ENCODE measurements at regions not wholly inside any gene's neighbourhood (a gene's known extent, or its start where the extent isn't known, plus 50 kb on each side); places are given as distances from the start of the nearest gene placed in this dataset.

DNA sequence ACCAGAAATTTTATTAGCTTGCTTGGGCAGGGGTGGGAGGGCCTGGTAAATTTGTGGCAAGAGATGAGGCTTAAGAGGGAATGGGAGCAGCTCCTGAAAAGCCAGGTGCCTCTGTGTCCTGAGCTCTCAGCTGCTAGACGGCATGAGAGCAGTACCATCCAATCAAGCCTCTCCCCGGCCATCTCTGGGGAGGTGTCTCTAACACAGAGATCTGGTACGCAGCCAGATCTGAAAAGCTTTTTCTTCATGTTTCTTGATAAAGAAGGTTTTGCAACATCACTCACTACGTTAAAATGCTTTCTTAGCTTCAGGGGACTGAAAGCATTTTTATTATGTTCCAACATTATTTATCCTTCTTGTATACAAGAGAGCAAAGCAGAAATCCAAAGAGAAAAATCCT is 488.2 kb downstream of the RBFOX1 start:
- intact Hi-C loops (cut with micrococcal nuclease; ENCODE audit: unreplicated experiment): no loop called here
- Mint-ChIP-seq H3K4me1 (ENCODE audit: low read depth, unreplicated experiment) (no peaks in the 10 kb centered on the region), H3K36me3 (ENCODE audit: insufficient read depth, unreplicated experiment) (no peaks in the 10 kb centered on the region), H3K9me3 (ENCODE audit: unreplicated experiment) (no peaks in the 10 kb centered on the region), H3K4me3 (ENCODE audit: unreplicated experiment) (no peak overlapping the region), H3K27ac (ENCODE audit: unreplicated experiment) (no peak overlapping the region), H3K27me3 (ENCODE audit: insufficient read depth, unreplicated experiment) (peaks cover 6% of the 10 kb centered on the region)
- POLR2A ChIA-PET: no interaction called here
- H3K4me1 ChIP-seq: no peaks in the 10 kb centered on the region
- DNase-seq: no peak
- no peaks in the 10 kb centered on the region for H3K27me3 ChIP-seq (replicated peaks; ENCODE audit: control insufficient read depth, insufficient read depth, low read length)
- TF ChIP-seq, protein P1, sequence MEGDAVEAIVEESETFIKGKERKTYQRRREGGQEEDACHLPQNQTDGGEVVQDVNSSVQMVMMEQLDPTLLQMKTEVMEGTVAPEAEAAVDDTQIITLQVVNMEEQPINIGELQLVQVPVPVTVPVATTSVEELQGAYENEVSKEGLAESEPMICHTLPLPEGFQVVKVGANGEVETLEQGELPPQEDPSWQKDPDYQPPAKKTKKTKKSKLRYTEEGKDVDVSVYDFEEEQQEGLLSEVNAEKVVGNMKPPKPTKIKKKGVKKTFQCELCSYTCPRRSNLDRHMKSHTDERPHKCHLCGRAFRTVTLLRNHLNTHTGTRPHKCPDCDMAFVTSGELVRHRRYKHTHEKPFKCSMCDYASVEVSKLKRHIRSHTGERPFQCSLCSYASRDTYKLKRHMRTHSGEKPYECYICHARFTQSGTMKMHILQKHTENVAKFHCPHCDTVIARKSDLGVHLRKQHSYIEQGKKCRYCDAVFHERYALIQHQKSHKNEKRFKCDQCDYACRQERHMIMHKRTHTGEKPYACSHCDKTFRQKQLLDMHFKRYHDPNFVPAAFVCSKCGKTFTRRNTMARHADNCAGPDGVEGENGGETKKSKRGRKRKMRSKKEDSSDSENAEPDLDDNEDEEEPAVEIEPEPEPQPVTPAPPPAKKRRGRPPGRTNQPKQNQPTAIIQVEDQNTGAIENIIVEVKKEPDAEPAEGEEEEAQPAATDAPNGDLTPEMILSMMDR (IDR thresholded peaks at IDR 0.05; ENCODE audit: insufficient read depth in 1 of 2, low read depth in 1 of 2, low read length in 1 of 2, severe bottlenecking in 1 of 2, unreplicated experiment in 1 of 2): no peak
- no peaks in the 10 kb centered on the region for H3K36me3 ChIP-seq (ENCODE audit: control insufficient read depth, insufficient read depth, low read length)
- no peaks in the 10 kb centered on the region for H3K9me3 ChIP-seq
- H3K4me3 ChIP-seq (ENCODE audit: low read depth, low read length): no peak overlapping the region
- no TSS peak for BruUV-seq (replicated peaks)
- CTCF ChIA-PET: no interaction called here

DNA sequence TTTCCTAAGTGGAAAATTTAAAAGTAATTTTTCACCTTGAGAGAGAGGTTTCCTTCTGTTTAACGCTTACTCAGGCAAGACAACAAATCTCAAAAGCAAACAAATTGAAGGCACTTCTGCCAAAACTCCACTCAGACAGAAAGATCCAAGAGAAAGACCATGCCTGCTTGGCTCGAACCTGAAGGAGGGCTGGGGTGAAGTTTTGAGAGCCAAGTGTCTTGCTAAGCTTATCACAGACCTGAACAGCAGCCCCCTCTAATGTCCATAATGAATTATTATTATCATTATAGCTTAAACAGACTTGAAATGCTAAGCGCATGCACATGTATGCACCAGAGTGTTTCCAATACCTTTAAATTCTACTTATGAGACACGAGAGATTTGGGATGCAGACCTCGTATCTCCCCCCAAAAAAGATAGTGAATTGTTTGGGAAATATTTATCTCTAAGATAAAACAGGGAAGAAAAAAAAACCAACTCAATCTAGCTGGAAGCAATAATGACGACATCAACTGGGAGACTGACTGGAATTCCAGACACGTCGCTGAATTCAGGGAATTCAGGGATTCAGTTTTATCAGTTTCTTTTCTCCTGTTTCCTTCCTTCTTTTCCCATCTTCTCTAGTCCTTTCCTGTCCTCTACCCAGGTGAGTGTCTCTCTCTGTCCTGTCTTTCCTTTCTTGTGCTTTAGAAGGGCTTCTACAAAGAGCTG is 473.2 kb downstream of the RBFOX1 start:
- CTCF ChIA-PET: no interaction called here
- H3K9me3 Mint-ChIP-seq (ENCODE audit: unreplicated experiment): peaks cover 10% of the 10 kb centered on the region

DNA sequence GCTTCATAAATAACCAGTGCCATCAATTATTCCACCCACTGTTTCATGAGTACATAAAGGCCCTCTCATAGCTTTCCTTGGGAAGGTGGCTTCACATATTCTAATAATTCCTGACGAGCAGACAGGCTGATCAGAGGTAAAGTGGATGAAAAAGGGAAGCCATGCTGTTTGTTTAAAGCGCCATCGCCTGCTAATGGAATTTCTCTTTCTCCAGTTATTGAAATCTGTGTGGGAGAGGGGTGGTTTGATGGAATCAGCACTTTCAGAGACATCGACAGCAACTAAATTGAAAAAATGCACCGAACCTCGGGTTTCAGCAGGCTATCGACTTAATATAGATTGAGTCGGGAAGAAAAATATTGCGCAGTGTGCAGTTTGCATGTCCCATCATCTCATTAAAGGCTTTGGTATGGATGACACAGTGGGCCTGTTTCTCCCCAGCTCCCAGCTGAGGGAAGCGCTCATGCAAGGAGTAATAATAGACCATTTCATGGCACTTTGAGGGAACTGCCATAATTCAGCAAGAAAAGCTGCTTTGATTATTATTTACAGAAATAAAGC is 472.1 kb downstream of the RBFOX1 start:
- POLR2A ChIA-PET: no interaction called here
- peaks cover 8% of the 10 kb centered on the region for H3K27me3 Mint-ChIP-seq (ENCODE audit: insufficient read depth, unreplicated experiment)
- intact Hi-C loops (cut with micrococcal nuclease; ENCODE audit: unreplicated experiment): no loop called here

More for the DNA sequence above, 473.2 kb downstream of the RBFOX1 start:
- no peaks in the 10 kb centered on the region for H3K36me3 Mint-ChIP-seq (ENCODE audit: insufficient read depth, unreplicated experiment)
- no peaks in the 10 kb centered on the region for H3K4me1 Mint-ChIP-seq (ENCODE audit: low read depth, unreplicated experiment)
- Histone ChIP-seq H3K9me3 (no peaks in the 10 kb centered on the region), H3K4me3 (ENCODE audit: low read depth, low read length) (no peak overlapping the region), H3K36me3 (ENCODE audit: control insufficient read depth, insufficient read depth, low read length) (no peaks in the 10 kb centered on the region), H3K27me3 (replicated peaks; ENCODE audit: control insufficient read depth, insufficient read depth, low read length) (no peaks in the 10 kb centered on the region), H3K4me1 (no peaks in the 10 kb centered on the region)
- no peak overlapping the region for H3K4me3 Mint-ChIP-seq (ENCODE audit: unreplicated experiment)
- intact Hi-C loops (cut with micrococcal nuclease; ENCODE audit: unreplicated experiment): no loop called here
- TF ChIP-seq, protein P1 (IDR thresholded peaks at IDR 0.05; ENCODE audit: insufficient read depth in 1 of 2, low read depth in 1 of 2, low read length in 1 of 2, severe bottlenecking in 1 of 2, unreplicated experiment in 1 of 2): no peak
- POLR2A ChIA-PET: no interaction called here
- peaks cover 9% of the 10 kb centered on the region for H3K27me3 Mint-ChIP-seq (ENCODE audit: insufficient read depth, unreplicated experiment)
- DNase-seq: no peak
- no peak overlapping the region for H3K27ac Mint-ChIP-seq (ENCODE audit: unreplicated experiment)
- BruUV-seq (replicated peaks): no TSS peak

More for the DNA sequence above, 472.1 kb downstream of the RBFOX1 start:
- Mint-ChIP-seq H3K4me3 (ENCODE audit: unreplicated experiment) (no peak overlapping the region), H3K4me1 (ENCODE audit: low read depth, unreplicated experiment) (no peaks in the 10 kb centered on the region), H3K9me3 (ENCODE audit: unreplicated experiment) (peaks cover 10% of the 10 kb centered on the region), H3K27ac (ENCODE audit: unreplicated experiment) (no peak overlapping the region), H3K36me3 (ENCODE audit: insufficient read depth, unreplicated experiment) (no peaks in the 10 kb centered on the region)
- no peak for DNase-seq
- TF ChIP-seq, protein P1 (IDR thresholded peaks at IDR 0.05; ENCODE audit: insufficient read depth in 1 of 2, low read depth in 1 of 2, low read length in 1 of 2, severe bottlenecking in 1 of 2, unreplicated experiment in 1 of 2): no peak
- CTCF ChIA-PET: no interaction called here
- BruUV-seq (replicated peaks): no TSS peak
- Histone ChIP-seq H3K4me1 (no peaks in the 10 kb centered on the region), H3K4me3 (ENCODE audit: low read depth, low read length) (no peak overlapping the region), H3K27me3 (replicated peaks; ENCODE audit: control insufficient read depth, insufficient read depth, low read length) (no peaks in the 10 kb centered on the region), H3K36me3 (ENCODE audit: control insufficient read depth, insufficient read depth, low read length) (no peaks in the 10 kb centered on the region), H3K9me3 (no peaks in the 10 kb centered on the region)

All from Caco-2 (cell line).